ENCODE measurements at regions not wholly inside any gene's neighbourhood (a gene's known extent, or its start where the extent isn't known, plus 50 kb on each side); places are given as distances from the start of the nearest gene placed in this dataset.
"Not testable (repeated sequence)": the region's sequence is repeated elsewhere in the genome, so short reads cannot be mapped to it uniquely, and the experiment has no call there.

DNA sequence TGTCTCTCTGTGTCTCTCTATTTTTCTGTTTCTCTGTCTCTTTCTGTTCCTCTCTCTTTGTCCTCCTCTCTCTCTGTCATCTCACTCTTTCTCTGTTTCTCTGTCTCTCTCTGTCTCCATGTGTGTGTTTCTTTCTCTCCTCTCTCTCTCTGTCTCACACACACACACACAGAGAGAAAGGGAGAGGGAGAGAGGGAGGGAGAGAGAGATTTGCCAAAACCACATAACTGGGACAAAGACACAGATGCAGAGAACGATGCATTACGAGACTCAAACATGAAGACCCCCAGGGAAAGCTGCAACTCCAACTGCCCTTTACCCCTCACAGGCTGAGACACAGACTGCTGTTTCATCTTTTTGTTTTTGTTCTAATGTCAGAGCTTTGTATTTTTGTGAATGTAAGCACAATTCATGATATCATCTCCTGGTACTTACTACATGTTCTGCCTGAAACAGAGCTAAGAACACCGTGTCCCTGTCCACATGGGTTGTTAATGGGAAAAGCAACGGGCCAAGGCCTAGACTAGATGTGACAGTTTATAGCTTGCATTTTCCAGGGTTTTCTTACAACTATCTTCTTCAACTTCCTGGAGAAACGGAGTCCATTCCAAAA lies 177.1 kb upstream of the ARID1B start:
- DNase-seq: no peak

DNA sequence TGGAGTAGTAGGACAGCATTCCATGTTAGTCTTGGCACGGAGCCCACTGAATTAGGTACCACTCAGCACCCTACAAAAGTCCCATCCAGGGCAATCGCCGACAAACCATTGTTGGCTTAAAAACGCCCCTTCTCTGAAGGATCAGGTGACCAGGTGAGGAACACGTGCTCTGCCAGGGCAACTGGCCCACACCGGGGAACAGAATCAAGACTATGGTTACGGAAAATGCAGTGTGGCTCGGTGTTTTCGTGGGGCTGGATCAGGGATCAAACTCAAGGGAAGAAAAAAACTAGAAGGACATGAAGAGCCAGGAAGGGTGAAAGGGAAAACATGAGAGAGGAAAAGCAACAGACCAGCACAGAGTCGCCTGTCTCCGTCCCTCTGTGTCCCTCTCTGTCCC lies 177.8 kb upstream of the ARID1B start:
- no peak for DNase-seq

DNA sequence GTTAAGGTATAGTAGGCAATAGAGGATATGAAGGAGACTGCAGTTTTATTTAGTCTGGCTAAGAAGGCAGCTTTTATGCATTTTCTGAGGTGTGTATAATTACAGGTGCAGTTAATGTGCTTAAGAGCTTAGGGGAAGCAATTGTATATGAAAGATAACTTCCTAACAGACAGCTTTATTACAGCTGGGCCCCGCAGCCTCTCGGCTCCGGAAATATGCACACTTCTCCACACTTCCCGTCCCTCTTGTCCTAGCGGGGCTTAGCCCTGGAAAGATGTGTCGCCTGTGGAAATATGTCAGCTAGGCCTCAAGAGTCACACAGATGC lies 178.4 kb upstream of the ARID1B start:
- DNase-seq: no peak

DNA sequence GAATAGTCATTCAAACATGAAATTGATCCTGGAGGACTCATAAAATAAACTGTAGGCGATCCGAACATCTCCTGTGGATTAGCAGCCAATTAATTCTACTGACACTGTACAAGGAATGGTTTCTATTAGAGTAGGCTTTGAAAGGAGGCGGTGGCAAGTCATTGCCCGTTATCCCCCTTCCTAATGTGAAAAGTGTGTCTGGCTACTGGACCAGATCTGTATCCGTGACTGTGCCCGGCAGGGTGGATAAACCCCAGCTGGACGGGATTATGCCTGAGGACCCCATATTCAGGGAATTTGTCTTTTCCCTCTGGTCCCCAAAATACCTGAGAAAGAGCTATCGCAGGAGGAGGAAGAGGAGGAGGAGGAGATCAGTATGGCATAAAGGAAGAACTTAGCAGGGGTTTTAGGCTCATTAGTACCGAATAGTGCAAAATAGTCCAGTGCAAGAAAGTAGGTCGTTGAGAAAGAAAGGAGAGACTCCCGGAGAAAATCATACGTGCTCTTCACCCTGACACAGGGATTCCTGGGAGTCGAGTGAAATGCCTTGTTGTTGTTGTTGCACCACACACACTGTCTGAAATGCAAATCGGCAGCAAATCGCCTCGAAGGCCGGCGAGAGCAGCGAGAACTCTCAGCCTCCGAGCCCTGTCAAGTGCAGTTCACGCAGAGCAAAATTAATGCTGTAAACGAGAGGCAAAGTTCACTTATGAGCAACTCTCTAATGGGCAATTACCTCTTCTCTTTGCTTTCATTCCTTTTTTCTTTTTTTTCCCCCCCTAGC lies 178.9 kb upstream of the ARID1B start:
- DNase-seq: no peak

DNA sequence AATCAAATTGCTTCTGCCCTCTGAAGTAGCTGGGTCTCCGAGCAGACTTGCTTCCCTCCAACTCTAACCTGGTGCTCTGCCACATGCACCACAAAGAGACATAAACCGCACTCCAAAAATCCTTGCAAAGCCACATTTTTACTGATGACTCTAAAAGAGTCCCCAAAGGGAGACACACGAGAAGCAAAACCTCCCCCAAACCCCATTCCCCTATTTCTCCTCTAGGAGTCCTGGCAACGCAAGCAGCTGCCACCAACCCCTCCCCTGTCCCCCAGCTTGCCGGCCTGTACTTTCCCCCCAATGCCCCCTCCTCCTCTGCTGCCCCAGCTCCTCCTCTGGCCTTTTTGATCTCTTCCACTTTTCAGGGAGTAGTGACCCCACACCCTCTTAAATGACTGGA lies 180.1 kb upstream of the ARID1B start:
- no peak for DNase-seq

DNA sequence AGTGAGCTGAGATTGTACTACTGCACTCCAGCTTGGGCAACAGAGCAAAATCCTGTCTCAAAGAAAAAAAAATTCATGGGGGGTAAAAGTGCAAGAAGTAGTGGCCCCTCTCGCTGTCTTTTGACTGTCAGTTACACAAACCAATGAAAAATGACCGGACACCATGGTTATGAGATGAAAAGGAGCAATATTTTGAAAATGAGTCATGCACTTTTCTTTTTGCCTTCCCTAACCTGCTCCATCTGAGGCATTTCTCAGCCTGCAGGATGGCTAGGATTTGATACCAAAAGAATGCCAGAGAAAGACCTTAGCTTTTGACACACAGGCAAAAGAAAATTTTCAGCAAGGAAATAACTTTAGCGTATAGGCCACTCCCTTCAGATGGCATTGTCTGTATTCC lies 181.7 kb upstream of the ARID1B start:
- DNase-seq: no peak

DNA sequence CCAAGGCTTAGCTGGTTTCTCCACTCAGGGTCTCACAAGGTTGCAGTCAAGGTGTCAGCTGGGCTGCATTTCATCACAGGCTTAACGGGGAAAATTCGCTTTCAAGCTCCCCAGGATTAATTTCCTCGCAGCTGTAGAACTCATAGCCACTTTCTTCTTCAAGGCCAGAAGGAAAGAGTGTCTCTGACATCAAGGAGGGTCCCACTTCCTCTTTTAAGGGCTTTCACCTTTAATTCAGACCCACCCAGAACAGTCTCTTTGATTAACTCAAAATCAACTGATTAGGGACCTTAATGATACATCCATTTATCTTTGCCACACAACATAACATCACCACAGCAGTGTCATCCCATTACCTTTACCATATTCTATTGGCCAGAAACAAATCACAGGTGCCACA lies 183.3 kb upstream of the ARID1B start:
- DNase-seq: no peak

DNA sequence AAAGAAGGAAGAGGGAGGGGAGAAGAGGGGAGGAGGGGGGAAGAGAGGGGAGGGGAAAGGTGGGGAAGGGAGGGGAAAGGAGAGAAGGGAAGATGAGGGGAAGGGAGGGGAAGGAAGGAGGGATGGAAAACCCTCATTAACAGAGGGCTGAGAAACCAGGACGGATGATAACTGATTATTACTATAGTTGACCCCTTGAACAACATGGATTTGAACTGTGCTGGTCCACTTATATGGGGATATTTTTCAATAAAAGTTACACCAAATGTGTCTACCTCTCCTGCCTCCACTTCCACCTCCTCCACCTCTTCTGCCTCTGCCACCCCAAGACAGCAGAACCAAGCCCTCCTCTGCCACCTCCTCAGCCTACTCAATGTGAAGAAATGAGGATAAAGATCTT lies 184.1 kb upstream of the ARID1B start:
- DNase-seq: no peak

DNA sequence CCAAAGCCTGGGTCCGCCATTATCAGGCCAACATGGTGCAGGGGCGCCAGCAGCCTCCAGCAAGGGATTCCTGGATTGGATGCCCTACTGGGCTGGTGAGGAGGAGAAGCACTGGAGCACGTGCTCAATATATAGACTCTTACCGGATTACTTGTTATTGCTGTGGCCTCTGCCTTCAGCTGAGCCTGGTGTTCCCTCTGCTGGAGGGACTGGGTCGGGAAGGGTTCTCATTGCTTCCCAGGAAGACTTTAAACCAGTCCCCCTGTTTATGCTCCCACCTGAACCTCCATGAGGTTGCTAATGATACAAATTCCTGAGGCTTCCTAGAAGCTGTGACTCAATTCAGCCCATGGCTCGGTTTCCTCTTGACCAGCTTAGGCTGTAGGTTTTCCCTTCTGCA lies 186.7 kb upstream of the ARID1B start:
- no peak for DNase-seq

DNA sequence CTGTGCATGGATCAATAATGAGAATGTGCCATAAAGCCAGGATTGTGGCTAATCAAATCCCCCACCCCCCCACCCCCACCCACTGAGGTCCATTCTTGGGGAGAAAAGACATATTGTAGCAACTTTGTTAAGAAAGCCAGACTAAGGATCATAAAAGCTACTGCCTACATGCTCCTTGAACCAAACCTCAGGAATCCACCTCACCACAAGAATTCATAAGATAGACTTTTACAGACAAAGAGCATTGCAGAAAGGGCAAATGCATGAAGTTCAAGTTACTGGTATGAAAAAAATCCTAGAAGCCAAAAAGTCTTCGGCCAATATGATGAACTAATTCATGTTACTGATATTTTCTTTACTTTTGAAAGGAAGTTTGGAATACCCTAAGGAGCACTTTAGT lies 187.9 kb upstream of the ARID1B start:
- no peak for DNase-seq

DNA sequence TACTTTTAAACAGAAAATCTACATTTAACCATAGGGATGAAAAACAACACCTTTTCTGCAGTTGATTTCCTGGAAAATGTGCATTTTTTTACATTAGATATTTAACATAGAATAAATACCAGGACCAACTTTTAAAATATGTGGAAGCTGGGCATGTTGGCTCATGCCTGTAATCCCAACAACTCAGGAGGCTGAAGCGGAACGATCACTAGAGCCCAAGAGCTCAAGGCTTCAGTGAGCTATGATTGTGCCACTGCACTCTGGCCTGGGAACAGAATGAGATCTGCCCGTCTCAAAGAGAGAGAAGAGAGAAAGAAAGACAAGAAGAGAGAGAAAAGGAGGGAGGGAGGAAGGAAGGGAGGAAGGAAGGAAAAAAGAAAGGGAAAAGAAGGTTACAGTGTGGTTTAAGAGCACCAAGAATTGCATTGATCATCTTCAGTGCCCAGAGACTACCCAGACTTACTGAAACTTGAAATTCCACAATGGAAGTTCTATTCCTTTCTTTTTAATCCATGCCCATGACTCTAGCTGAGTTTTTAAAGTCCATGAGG lies 189.4 kb upstream of the ARID1B start:
- DNase-seq: no peak

DNA sequence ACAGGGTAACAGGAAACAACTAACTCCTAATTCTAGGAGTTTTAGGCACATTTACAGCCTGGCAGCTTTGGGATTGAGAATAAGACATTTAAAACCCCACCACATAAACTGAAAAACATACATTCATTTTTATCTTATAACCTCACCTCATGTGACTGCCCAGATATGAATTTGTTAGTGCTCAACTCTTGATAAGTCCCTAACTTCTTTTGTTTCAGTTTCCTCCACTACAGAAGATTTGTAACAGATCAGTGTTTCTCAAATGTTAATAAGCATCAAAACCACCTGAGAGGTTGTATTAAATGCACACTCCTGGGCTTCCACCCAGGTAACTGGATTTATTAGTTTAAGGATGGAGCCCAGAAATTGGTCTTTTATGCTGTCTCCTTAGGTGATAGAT lies 190.1 kb upstream of the ARID1B start:
- no peak for DNase-seq

DNA sequence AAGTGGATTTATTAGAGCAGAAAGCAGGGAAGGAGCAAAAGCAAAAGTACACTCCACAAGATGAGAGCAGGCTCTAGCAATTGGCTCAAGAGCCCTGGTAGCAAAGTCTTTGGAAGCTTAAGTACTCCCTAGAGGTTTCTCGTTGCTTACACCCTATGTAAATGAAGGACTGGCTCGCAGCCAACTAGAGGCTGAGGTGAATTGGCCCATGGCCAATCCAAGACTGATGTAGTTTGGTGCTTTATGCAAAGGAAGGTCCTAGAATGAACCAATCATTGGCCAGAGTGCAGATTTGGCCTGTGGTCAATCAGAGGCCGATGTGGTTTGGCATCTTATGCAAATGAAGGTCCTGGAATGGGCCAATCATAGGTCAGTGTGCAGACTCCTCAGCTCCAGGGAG lies 191.3 kb upstream of the ARID1B start:
- no peak for DNase-seq

DNA sequence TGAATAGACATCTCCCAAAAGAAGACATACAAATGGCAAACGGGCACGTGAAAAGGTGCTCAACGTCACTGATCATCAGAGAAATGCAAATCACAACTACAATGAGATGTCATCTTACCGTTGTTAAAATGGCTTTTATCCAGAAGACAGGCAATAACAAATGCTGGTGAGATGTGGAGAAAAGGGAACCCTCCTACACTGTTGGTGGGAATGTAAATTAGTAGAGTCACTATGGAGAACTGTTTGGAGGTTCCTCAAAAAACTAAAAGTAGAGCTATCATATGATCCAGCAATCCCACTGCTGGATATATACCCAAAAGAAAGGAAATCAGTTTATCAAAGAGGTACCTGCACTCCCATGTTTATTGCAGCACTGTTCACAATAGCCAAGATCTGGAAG lies 193.1 kb upstream of the ARID1B start:
- not testable (repeated sequence) for DNase-seq

DNA sequence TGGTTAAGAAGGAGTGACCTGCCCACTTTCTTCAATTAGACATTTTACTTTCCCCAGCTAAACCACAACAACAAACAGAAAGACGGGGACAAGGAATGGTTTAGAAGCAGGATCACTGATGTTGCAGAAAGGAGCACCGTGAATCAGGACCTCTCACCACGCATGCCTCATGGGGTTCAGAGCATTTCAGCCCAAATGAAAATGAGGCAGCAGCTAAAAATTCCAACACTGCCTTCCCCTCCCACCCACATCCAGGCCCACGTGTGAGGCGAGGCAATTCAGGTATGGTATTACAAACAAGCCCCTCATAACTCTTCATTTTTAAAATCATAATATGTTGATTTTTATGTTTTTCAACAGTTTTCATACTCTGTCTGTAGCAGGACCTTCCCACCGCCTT lies 194.1 kb upstream of the ARID1B start:
- DNase-seq: no peak

DNA sequence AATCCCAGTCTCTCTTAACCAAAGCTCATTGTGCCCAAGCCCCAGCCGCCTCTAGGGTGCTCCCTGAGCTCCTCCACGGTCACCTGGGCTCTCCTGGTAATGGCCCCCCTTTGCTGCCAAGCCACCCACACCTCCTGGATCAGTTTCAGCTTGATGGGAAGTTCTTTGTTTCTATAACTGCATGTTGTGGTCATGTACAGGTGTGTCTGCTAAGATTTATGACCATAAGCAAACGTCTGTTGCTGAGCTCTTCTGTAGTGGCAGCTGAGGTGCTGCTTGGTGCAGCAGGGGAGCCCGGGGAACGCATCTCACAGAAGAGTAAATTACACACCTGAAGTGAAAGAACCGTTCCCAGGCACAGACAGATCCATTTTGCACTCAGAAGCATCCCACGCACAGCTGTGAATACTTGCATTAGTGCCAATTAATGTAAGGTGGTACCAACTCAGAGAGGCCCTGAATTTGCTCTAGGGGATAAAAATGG lies 194.6 kb upstream of the ARID1B start:
- no peak for DNase-seq

DNA sequence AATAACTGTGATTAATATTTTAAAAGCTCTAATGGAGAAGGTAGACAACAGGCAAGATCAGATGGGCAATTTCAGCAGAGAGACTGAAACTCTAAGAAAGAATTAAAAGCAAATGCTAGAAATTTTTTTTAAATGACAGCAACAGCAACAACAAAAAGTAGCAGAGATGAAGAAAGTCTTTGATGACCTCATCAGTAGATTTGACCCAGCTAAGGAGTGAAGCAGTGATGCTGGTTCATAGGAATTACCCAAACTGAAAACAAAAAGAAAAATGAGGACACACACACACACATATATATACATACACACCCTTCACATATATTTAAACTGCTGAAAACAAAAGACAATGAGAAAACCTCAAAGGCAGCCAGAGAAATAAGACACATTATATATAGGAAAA lies 197.6 kb upstream of the ARID1B start:
- no peak for DNase-seq

DNA sequence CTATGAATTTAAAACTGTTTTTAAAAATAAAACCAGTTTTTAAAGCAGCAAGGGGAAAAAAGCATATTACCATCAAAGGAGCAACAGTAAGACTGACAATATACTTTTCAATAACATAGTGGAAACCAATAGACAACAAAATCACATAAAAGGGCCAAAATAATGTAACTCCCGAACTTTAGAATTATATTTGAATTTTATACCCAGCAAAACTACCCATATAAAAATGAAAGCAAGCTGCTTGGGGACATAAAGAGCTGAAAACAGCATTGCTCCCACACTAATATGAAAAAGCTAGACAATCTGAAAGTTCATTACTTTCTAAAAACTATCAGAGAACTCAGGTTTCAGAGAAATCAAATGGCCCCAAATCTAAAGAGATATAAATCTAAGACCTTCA lies 199.4 kb upstream of the ARID1B start:
- no peak for DNase-seq

DNA sequence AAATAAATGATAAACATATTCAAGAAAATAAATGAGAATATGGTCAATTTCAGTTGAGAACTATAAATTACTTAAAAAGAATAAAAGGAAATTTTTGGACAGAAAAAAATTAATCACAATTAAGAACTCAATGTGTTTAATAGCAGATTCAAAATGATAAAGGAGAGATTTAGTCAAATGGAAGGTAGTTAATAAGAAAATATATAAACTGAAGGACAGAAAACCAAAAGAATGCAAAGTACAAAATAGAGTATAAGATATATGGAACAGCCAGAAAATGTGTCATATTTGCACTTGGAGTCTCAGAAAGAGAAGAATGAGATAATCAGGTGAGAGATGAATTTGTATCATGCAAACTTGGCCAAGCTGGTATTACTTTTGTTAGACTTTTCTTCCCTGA lies 201.8 kb upstream of the ARID1B start:
- no peak for DNase-seq

DNA sequence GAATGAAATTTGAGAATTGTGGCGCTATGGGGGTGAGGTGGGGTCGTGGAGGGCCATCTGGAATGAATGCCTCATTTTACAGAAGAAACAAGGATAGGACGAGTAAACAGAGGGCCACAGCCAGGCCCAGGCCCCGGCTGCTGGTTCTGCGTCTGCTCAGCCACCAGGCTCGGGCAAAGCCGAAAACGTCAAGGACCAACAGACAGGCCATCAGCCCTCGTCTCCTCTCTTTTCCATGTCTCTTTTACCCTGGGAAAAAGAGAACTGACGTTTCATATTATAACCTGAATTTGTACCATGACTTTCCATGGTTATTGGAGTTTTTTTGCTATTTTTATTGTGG lies 212.4 kb upstream of the ARID1B start:
- DNase-seq: no peak

DNA sequence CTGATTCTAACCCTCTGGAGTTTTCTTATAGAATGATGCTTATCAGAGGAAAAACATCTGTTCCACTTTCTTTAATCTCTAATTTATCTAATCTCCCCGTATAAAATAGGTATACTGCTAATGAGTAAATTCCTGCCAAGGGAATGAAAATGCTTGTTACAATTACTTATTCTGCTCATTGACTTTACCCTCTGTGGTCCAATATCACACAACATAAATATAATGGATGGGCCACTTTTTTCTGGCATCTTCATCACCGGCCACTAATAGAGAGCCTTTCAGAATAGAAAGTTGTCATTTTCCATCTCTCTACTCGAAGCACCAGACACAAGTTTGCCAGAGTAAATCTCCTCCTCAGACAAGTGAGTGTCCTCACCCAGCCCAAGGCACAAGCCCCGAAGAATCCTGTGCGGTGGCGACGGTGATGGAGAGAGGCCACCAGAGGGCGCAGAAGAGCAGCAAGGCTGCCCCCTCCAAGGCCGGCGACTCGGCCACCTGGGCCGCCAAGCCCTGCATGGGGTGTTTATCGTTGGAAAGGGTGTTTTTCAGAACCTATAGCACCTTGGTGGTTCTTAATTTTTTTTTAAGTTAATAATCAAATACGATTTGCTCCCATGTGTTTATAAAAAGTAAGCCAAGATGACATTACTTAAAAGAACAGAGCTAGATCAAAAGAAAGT lies 212.9 kb upstream of the ARID1B start:
- DNase-seq: no peak

DNA sequence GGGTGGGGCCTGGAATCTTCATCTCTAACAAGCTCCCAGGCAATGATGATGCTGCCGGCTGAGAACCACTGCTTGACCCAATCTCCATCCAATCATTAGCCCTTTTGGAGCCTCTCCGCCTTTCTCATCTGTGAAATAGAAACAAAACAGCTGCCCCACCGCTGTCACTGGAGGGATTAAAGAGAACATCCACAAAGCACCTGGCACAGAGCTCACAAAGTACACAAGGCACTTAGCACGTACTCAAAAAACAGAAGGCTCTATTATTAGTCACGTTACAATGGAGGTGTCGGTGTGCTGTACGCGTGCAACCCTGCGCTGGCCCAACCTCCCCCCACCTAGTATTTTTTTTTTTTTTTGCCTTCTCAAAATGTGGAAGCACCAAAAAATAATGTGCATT lies 213.5 kb upstream of the ARID1B start:
- DNase-seq: no peak

DNA sequence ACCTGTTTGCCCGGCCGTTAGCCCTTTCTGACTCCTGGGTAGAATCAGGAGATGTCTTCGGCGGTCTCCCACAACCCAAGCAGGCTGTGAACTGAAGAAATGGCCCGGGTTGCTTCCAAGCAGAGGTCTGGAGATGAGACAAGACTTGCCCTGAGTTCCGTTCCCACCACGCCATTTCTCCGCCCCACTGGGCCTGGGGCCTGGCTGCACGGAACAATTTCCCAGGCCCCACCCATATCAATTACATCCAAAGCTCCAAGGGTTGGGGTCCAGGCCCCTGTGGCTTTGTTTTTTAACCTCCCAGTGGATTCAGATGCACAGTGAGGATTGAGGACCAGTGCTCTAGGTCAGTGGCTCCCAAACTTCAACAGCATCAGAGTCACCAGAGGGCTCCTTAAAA lies 214.5 kb upstream of the ARID1B start:
- DNase-seq: no peak

DNA sequence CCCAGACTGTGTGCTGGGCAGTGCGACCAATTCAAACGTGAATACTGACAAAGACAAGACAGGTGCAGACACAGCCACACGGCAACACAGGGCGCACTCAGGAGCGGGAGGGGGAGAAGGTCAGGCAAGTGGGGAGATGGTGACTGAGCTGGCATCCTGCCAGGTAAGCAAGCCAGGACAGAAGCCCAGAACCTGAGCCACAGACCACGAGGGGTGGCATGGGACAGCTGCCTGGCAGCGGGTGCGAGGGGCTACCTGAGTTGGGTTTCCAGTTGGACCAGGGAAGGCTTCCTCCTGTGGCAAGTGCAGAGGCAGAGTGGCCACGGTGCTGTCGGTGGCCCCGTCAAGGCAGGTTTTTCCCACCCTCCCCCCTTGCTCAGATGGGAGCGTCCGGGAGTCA lies 215.2 kb upstream of the ARID1B start:
- no peak for DNase-seq

All from GF-D8 (cell line).